Heart left ventricle (tissue), 16 donors: ENCODE measurements at regions not wholly inside any gene's neighbourhood (a gene's known extent, or its start where the extent isn't known, plus 50 kb on each side); places are given as distances from the start of the nearest gene placed in this dataset.

Experiments
- ATAC-seq, 4 donors: fragments of 200-7000 bp; cut with Tn5 transposase; one replicate each; pipeline ENCODE4 v1.9.1; 2020 to 2022; ENCODE audit warnings: moderate library complexity in 4 of 4, mild to moderate bottlenecking in 3 of 4, moderate number of reproducible peaks in 1 of 4
- DNase-seq, 5 donors: peaks; one replicate each; pipeline ENCODE4 v3.0.0-alpha.2; 2020
- H3K27ac ChIP-seq, 12 donors: fragments of 200-600 bp; sonication (generic) in 4 of 12; one replicate each; pipeline versions ENCODE4 v1.5.0 to v1.8.0; 2016 to 2022; ENCODE audit warnings: mild to moderate bottlenecking in 2 of 12
- H3K27me3 ChIP-seq, 9 donors: fragments of 200-600 bp; sonication (generic) in 2 of 9; one replicate each; pipeline versions ENCODE4 v1.5.1 to v1.8.0; 2016 to 2022; ENCODE audit warnings: mild to moderate bottlenecking in 3 of 9
- H3K36me3 ChIP-seq, 9 donors: fragments of 200-600 bp; sonication (generic) in 2 of 9; one replicate each; pipeline versions ENCODE4 v1.5.0 to v1.8.0; 2018 to 2022; ENCODE audit warnings: mild to moderate bottlenecking in 2 of 9
- H3K4me1 ChIP-seq, 12 donors: fragments of 200-600 bp; sonication (generic) in 4 of 12; one replicate each; pipeline versions ENCODE4 v1.5.0 to v1.8.0; 2016 to 2022; ENCODE audit warnings: mild to moderate bottlenecking in 3 of 12
- H3K4me3 ChIP-seq, 12 donors: fragments of 200-600 bp; sonication (generic) in 4 of 12; one replicate each; pipeline versions ENCODE4 v1.5.0 to v1.8.0; 2017 to 2022; ENCODE audit warnings: mild to moderate bottlenecking in 9 of 12, moderate library complexity in 4 of 12
- H3K9me3 ChIP-seq, 12 donors: fragments of 200-600 bp; sonication (generic) in 4 of 12; one replicate each; pipeline versions ENCODE4 v1.5.0 to v1.8.0; 2016 to 2022; ENCODE audit warnings: mild to moderate bottlenecking in 1 of 12
- POLR2A ChIP-seq, 2 donors: fragments of 450-650 bp; IDR thresholded peaks; one replicate each; pipeline ENCODE4 v1.6.1; 2017; ENCODE audit warnings: antibody characterized with exemption in 2 of 2, mild to moderate bottlenecking in 2 of 2, moderate library complexity in 2 of 2
- WGBS, 4 donors: extraction: QIAGEN DNeasy Blood & Tissue Kit in 2 of 4; methylation state at CpG; one replicate each; pipeline versions ENCODE4 v1.1.5 to v1.1.7; 2013 to 2018; 5-methylcytosine and 5-hydroxymethylcytosine counted together
- intact Hi-C, 10 donors: fragments of 100-400 bp; cut with DNase I; formaldehyde crosslinking; loops; one replicate each; pipeline versions ENCODE4 v1.11.1 to v1.14.2; 2022
- TF ChIP-seq, protein P1 (sequence below), 12 donors: fragments of 200-600 bp; sonication (generic) in 4 of 12; IDR thresholded peaks; one replicate each; pipeline versions ENCODE4 v1.5.0 to v1.8.0; 2018 to 2022; ENCODE audit warnings: antibody characterized with exemption in 12 of 12, mild to moderate bottlenecking in 5 of 12
- donor health status: ischemic (EF 13 %, LVEDD 7.1; RV severe dilation, severe dysfunction).
- donor health status: healthy with polysubstance abuse.
- donor health status: DM: no; HTN: yes; CAD: no.
- donor health status: DM: no; HTN: no; CAD: no.
- donor health status: ischemic (EF 25% LVEDD 6.9; RV normal size, moderate dysfunction).
- donor health status: ischemic (EF 25% LVEDD 5.7; RV mildly dilated, moderate dysfunction).
- donor health status: healthy.
- donor health status: DM: yes; HTN: yes; CAD: no.
- donor health status: ischemic (EF 35%, LVEDD 5.7; RV mildly dilated, moderate dysfunction).
- donor health status: nonischemic (EF 11% LVEDD 7.7; RV severe dilation, severe dysfunction).
- donor health status: DM: yes; HTN: yes; CAD: no.
- donor health status: PGD.
- donor health status: ischemic (EF 29% LVEDD 5.4; RV normal size, mild dysfunction).
- donor health status: nonischemic (EF 23%, LVEDD 6.1; RV moderate dilation, normal function).

DNA sequence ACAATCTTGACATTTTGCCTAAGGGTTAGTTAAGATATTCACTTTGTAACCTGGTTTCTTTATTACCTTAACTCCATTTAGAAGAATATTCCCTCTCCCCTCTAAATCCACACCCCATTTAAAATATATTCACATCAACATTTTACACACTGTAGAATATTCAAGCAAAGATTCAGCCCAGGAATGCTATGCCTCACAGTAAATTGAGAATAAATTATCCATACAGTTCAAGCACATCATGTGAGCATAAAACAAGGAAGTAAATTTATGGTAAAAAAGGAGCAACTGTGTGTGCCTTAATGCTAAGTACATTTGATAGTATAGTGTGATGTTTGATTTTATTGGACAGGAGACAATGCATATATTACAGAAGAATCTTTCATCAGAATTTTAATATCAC is 806.6 kb upstream of the KIF2B start:
- DNase-seq (no peak), ATAC-seq (no peak)
- Histone ChIP-seq H3K27ac (no peak overlapping the region), H3K4me1 (no peaks in the 10 kb centered on the region), H3K4me3 (no peak overlapping the region), H3K9me3 (no peaks in the 10 kb centered on the region), H3K27me3 (no peaks in the 10 kb centered on the region), H3K36me3 (no peaks in the 10 kb centered on the region)
- TF ChIP-seq, protein P1, sequence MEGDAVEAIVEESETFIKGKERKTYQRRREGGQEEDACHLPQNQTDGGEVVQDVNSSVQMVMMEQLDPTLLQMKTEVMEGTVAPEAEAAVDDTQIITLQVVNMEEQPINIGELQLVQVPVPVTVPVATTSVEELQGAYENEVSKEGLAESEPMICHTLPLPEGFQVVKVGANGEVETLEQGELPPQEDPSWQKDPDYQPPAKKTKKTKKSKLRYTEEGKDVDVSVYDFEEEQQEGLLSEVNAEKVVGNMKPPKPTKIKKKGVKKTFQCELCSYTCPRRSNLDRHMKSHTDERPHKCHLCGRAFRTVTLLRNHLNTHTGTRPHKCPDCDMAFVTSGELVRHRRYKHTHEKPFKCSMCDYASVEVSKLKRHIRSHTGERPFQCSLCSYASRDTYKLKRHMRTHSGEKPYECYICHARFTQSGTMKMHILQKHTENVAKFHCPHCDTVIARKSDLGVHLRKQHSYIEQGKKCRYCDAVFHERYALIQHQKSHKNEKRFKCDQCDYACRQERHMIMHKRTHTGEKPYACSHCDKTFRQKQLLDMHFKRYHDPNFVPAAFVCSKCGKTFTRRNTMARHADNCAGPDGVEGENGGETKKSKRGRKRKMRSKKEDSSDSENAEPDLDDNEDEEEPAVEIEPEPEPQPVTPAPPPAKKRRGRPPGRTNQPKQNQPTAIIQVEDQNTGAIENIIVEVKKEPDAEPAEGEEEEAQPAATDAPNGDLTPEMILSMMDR (IDR thresholded peaks at IDR 0.05) = no peak
- no peak for TF ChIP-seq POLR2A (IDR thresholded peaks at IDR 0.05)
- intact Hi-C loops = no loop called here

GRCh38 chr17:53012364-53012763 is 810.4 kb upstream of the KIF2B start:
- H3K9me3 ChIP-seq = no peaks in the 10 kb centered on the region
- H3K36me3 ChIP-seq = no peaks in the 10 kb centered on the region
- H3K27me3 ChIP-seq = no peaks in the 10 kb centered on the region
- no peak overlapping the region for H3K4me3 ChIP-seq
- H3K27ac ChIP-seq = no peak overlapping the region
- DNase-seq (no peak), ATAC-seq (no peak)
- WGBS, 4 donors = 79 to 88% (median 82%) methylated on average over 2 of the region's 2 CpGs
- TF ChIP-seq POLR2A (IDR thresholded peaks at IDR 0.05) = no peak
- TF ChIP-seq, protein P1 (IDR thresholded peaks at IDR 0.05) = no peak
- intact Hi-C loops = no loop called here
- no peaks in the 10 kb centered on the region for H3K4me1 ChIP-seq

DNA sequence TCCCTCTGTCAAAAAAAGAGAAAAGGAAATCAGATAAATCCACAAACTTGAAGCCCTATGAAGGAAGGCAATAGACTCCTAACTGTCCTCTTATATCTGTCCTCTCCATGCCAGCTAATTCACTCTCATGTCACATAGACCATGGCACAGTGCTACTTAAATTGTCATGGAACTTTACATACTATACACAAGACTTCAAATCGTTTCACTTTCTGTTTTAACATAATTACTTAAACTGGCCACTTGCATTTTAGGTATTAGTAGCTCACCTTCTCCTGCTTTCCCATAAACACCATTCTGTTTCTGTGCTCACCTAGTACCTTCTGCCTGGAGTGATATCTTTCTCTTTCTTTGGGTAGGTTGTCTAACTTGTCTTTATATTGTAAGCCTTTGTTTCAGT is 816.7 kb upstream of the KIF2B start:
- Histone ChIP-seq H3K27ac (no peak overlapping the region), H3K4me3 (no peak overlapping the region), H3K36me3 (no peaks in the 10 kb centered on the region), H3K27me3 (no peaks in the 10 kb centered on the region), H3K4me1 (no peaks in the 10 kb centered on the region), H3K9me3 (no peaks in the 10 kb centered on the region)
- ATAC-seq (no peak), DNase-seq (no peak)
- TF ChIP-seq POLR2A (IDR thresholded peaks at IDR 0.05) = no peak
- TF ChIP-seq, protein P1 (IDR thresholded peaks at IDR 0.05) = no peak
- intact Hi-C loops = no loop called here
- 55 to 69% (median 63%) methylated on average over 1 of the region's 1 CpG for WGBS, 4 donors

- TF ChIP-seq, protein P1 (IDR thresholded peaks at IDR 0.05) = no peak
- no peak for TF ChIP-seq POLR2A (IDR thresholded peaks at IDR 0.05)
- H3K36me3 ChIP-seq = no peaks in the 10 kb centered on the region
- H3K4me3 ChIP-seq = no peak overlapping the region
- H3K27ac ChIP-seq = no peak overlapping the region
- intact Hi-C loops = no loop called here
- DNase-seq (no peak), ATAC-seq (no peak)
- H3K4me1 ChIP-seq = no peaks in the 10 kb centered on the region
- H3K9me3 ChIP-seq = no peaks in the 10 kb centered on the region
- no peaks in the 10 kb centered on the region for H3K27me3 ChIP-seq
Observed at GRCh38 chr17:53004902-53005301, 817.8 kb upstream of the KIF2B start.
